PC-3 (cell line): ENCODE measurements at regions not wholly inside any gene's neighbourhood (a gene's known extent, or its start where the extent isn't known, plus 50 kb on each side); places are given as distances from the start of the nearest gene placed in this dataset.

Source experiments
- EZH2 ChIP-seq: fragments of 300-600 bp; sonication (generic); IDR thresholded peaks from one replicate; pipeline ENCODE4 v1.6.1; 2017; ENCODE audit warnings: antibody characterized with exemption, mild to moderate bottlenecking, low read length; ENCODE audit not compliant: unreplicated experiment
- TF ChIP-seq, protein P1 (sequence below): fragments of 300-600 bp; sonication (generic); conservative IDR thresholded peaks from 2 replicates; pipeline ENCODE4 v1.5.1; 2017; ENCODE audit warnings: antibody characterized with exemption, low read depth, mild to moderate bottlenecking, low read length

DNA sequence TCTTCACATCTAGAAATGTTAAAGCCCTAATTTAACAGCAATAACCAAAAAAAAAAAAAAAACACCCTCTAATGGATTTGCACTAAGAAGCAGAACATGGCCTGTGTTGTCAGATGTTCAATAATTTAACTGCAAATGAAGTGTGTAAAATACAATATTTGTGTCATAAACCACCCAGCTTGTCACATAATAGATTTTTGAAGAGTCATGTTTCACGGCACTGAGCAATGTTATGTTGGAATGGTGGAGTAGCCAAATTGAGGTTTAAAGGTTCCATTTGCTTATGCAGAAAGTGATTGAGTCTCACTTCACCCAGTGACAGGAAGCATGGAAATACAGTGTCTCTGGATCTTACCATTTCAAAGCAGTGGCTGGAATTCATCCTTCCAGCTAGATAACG, 173.2 kb upstream of the XYLT1 start:
- TF ChIP-seq, protein P1, sequence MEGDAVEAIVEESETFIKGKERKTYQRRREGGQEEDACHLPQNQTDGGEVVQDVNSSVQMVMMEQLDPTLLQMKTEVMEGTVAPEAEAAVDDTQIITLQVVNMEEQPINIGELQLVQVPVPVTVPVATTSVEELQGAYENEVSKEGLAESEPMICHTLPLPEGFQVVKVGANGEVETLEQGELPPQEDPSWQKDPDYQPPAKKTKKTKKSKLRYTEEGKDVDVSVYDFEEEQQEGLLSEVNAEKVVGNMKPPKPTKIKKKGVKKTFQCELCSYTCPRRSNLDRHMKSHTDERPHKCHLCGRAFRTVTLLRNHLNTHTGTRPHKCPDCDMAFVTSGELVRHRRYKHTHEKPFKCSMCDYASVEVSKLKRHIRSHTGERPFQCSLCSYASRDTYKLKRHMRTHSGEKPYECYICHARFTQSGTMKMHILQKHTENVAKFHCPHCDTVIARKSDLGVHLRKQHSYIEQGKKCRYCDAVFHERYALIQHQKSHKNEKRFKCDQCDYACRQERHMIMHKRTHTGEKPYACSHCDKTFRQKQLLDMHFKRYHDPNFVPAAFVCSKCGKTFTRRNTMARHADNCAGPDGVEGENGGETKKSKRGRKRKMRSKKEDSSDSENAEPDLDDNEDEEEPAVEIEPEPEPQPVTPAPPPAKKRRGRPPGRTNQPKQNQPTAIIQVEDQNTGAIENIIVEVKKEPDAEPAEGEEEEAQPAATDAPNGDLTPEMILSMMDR = no peak
- TF ChIP-seq EZH2 = no peak
